Muscle layer of duodenum (tissue), 2 donors: ENCODE measurements at regions not wholly inside any gene's neighbourhood (a gene's known extent, or its start where the extent isn't known, plus 50 kb on each side); places are given as distances from the start of the nearest gene placed in this dataset.

Experiments
- H3K27ac ChIP-seq: one replicate; pipeline ENCODE4 v1.7.0; 2013; ENCODE audit warnings: mild to moderate bottlenecking, low read length
- H3K27me3 ChIP-seq: one replicate; pipeline ENCODE4 v1.7.0; 2013; ENCODE audit warnings: low read depth, mild to moderate bottlenecking, control low read depth, low read length
- H3K36me3 ChIP-seq, 2 donors: one replicate each; pipeline ENCODE4 v1.7.0; 2013; ENCODE audit warnings: low read length in 2 of 2, control low read depth in 1 of 2, mild to moderate bottlenecking in 1 of 2; ENCODE audit not compliant: insufficient read depth in 2 of 2, control insufficient read depth in 1 of 2
- H3K4me1 ChIP-seq, 2 donors: one replicate each; pipeline ENCODE4 v1.7.0; 2013; ENCODE audit warnings: low read length in 2 of 2, mild to moderate bottlenecking in 2 of 2, control low read depth in 1 of 2, moderate library complexity in 1 of 2; ENCODE audit not compliant: insufficient read depth in 2 of 2, control insufficient read depth in 1 of 2
- H3K4me3 ChIP-seq, 2 donors: one replicate each; pipeline ENCODE4 v1.7.0; 2013; ENCODE audit warnings: low read length in 2 of 2, low read depth in 1 of 2, mild to moderate bottlenecking in 1 of 2
- H3K9me3 ChIP-seq, 2 donors: one replicate each; pipeline ENCODE4 v1.7.0; 2013; ENCODE audit warnings: low read length in 2 of 2, control low read depth in 1 of 2, mild to moderate bottlenecking in 1 of 2; ENCODE audit not compliant: control insufficient read depth in 1 of 2
- donor health status: healthy.

DNA sequence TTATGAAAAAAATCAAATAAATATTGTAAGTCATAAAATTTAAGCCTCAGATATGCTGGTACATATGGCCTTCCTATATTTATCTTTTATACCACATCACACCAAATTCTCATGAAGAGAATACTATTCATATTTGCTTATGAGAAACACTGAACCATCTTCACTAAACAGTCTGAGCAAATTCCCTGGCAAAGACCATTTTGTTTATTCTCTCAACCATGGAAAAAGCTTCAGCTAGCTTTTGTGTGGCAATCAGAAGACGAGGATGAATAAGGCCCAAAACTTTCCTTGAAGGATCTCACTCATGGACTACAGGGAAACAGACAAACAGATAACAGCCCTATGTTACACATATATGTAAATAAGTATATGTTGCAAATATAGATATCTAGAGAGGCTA is 252.1 kb downstream of the TMX3 start:
- Histone ChIP-seq H3K27ac (no peak overlapping the region), H3K4me3 (no peak overlapping the region), H3K36me3 (no peaks in the 10 kb centered on the region), H3K4me1 (no peaks in the 10 kb centered on the region), H3K9me3 (no peaks in the 10 kb centered on the region), H3K27me3 (no peaks in the 10 kb centered on the region)

DNA sequence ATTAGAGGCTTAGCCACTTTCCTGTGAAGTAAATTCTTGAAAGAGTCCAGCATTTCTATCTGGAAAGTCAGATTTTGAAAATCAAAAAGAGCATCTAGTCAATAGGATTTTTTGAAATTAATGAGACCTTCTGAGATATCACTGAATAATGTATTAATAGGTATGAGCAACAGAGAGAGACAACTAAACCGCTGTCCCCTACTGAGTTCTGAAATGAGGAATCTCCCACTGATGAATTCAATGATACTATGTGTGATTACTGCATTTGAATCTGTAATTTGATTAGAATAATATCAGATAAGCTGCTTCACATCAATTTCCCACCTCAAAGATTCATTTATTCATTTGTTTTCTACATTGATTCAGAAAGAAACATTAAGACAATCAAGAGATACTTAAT is 252.8 kb downstream of the TMX3 start:
- H3K36me3 ChIP-seq: no peaks in the 10 kb centered on the region
- no peaks in the 10 kb centered on the region for H3K9me3 ChIP-seq
- H3K4me3 ChIP-seq: no peak overlapping the region
- no peaks in the 10 kb centered on the region for H3K27me3 ChIP-seq
- H3K4me1 ChIP-seq: no peaks in the 10 kb centered on the region
- no peak overlapping the region for H3K27ac ChIP-seq

DNA sequence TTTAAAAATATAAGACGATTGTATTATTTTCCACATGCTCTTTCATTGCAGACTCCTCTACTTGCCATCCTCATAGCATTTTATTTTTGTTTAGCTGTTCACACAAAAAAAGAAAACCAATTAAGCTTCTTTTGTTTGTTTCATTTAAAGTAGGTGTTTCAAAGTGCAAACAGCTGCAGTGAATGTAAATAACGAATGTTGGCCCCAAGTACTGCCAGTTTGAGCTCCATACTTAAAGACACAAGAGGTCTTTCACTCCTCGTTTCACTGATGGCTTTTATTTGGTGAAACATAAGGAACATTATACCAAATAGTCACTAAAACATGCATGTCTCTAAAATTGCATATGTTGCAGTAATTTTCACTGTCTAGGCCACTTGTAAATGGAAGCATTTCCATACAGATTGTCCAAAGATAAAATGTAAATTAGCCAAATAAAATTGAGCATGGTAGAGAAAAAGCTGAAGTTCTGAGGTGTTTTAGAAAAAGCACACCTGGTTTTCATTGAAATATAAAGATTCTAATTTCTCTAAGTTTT is 253.4 kb downstream of the TMX3 start:
- no peak overlapping the region for H3K27ac ChIP-seq
- no peak overlapping the region for H3K4me3 ChIP-seq
- H3K9me3 ChIP-seq: no peaks in the 10 kb centered on the region
- H3K27me3 ChIP-seq: no peaks in the 10 kb centered on the region
- no peaks in the 10 kb centered on the region for H3K4me1 ChIP-seq
- H3K36me3 ChIP-seq: no peaks in the 10 kb centered on the region

DNA sequence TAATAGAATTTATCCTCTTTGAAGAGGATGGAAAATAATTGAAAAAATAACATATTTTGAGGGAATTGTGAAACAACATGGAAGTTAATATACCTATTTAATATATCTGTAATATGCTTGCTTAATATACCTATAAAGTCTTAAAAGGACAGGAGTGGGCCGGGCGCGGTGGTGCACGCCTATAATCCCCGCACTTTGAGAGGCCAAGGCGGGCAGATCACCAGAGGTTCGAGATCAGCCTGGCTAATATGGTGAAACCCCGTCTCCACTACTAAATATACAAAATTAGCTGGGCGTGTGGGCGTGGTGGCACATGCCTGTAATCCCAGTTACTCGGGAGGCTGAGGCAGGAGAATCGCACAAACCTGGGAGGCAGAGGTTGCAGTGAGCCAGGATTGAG is 254.9 kb downstream of the TMX3 start:
- no peaks in the 10 kb centered on the region for H3K4me1 ChIP-seq
- H3K36me3 ChIP-seq: no peaks in the 10 kb centered on the region

DNA sequence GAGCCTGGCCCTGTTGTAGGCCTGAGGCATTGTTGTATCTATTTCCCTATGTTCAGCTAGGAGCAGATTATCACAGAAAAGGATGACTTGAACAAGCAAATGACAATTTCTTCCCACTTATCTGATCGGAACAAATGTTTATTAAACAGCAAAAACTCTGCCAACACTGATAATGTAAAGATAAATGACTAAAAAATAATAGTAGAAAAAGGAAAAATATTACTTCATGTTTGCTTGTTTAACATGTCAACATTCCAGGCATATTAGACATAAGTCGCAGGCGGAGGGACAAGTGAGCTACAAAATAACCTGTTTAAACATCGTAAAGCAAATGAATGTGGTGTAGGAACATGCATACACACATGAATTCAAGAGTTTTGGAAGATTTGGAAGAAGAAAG is 257.9 kb downstream of the TMX3 start:
- Histone ChIP-seq H3K4me1 (no peaks in the 10 kb centered on the region), H3K27me3 (no peaks in the 10 kb centered on the region), H3K9me3 (peaks cover 0 to 2% of the 10 kb centered on the region in 2 donors), H3K4me3 (no peak overlapping the region), H3K27ac (no peak overlapping the region), H3K36me3 (no peaks in the 10 kb centered on the region)

More for the DNA sequence above, 254.9 kb downstream of the TMX3 start:
- Histone ChIP-seq H3K4me3 (no peak overlapping the region), H3K27me3 (no peaks in the 10 kb centered on the region), H3K9me3 (no peaks in the 10 kb centered on the region), H3K27ac (no peak overlapping the region)

DNA sequence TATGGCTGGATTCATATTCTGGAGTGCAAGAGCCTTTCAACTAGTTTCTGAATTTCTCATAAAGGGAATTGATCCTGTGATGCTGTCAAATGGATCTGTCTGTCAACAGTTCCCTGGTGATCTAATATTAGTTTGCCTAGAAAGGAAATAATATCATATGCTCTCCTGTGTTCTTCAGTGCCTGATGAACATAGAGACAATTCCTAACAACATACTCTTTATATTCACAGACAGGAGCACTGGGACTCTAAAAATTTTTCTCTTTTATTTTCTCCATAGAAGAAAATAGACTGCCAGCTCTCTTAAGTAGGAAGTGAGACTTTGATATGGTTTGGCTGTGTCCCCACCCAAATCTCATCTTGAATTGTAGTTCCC is 259.7 kb downstream of the TMX3 start:
- no peaks in the 10 kb centered on the region for H3K36me3 ChIP-seq
- H3K27me3 ChIP-seq: no peaks in the 10 kb centered on the region
- no peak overlapping the region for H3K4me3 ChIP-seq
- no peaks in the 10 kb centered on the region for H3K4me1 ChIP-seq
- peaks cover 0 to 2% of the 10 kb centered on the region in 2 donors for H3K9me3 ChIP-seq
- H3K27ac ChIP-seq: no peak overlapping the region

DNA sequence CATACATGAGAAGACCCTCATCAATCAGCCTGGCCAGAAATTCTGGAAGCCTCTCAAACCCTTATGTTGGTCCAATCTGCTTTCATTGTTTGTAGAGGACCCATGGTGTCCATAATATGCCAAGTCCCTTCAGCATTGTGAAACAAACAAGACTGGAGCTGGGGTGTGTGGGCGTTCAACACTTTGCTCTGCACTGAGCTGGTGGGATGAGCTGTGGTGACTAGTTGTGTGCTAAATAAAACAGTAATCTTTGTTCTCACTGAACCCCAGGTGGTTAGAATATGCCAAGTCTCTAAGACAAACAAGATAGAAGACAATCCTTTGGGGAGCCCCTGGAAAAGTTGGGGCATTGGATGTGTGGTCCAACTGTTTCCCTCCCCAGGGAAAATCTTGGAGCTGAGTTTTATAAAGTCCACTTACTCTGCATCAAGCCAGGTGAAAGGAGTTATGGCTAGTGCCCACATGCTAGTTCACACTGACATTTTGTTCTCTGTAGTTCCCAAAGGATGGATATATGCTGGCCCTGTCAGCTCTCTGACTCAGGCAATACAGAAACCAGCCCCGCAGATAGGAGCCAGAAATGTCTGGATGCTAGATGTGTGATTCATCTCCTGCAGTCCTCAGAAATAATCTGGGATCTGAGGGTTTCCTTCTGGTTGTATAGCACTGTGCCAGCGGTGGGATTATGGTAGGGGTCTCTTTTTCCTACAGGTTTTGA is 260.2 kb downstream of the TMX3 start:
- Histone ChIP-seq H3K4me3 (no peak overlapping the region), H3K4me1 (no peaks in the 10 kb centered on the region), H3K36me3 (no peaks in the 10 kb centered on the region), H3K9me3 (peaks cover 0 to 2% of the 10 kb centered on the region in 2 donors), H3K27ac (no peak overlapping the region), H3K27me3 (no peaks in the 10 kb centered on the region)

DNA sequence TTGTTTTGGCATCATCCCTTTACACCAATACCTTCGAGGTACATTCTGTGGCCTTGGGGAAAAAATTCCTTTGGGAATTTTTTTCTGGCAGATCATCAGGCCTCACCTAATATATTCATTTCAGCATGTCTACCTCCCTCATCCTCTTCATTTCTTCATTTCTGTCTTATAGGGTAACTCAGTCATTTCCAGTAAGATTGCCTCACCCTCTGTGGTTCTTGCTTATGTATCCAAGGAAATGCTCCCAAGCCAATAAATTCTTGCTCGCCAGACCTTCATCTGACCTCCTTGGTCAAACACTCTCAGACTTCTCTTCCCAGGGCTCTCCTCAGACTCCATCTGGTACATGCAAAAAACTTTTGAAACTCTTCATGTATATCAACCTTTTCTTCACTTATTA is 265.6 kb downstream of the TMX3 start:
- Histone ChIP-seq H3K36me3 (no peaks in the 10 kb centered on the region), H3K4me3 (no peak overlapping the region), H3K27ac (no peak overlapping the region), H3K4me1 (no peaks in the 10 kb centered on the region), H3K27me3 (no peaks in the 10 kb centered on the region), H3K9me3 (peaks cover 0 to under 1% of the 10 kb centered on the region in 2 donors)

DNA sequence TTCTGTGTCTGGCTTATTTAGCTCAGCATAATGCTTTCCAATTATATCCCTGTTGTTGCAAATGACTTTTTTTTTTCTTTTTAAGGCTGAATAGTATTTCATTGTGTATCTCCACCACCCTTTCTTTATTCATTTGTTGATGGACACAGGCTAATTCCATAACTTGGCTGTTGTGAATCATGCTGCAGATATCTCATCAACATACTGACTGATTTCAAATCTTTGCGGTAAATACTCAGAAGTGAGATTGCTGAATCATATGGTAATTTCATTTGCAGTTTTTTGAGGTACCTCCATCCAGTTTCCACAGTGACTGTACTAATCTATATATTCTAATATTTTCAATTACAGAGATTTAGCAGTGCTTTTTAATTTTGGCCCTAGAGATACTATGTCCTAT is 266.2 kb downstream of the TMX3 start:
- Histone ChIP-seq H3K27ac (no peak overlapping the region), H3K4me3 (no peak overlapping the region), H3K27me3 (no peaks in the 10 kb centered on the region), H3K4me1 (no peaks in the 10 kb centered on the region), H3K36me3 (no peaks in the 10 kb centered on the region), H3K9me3 (no peaks in the 10 kb centered on the region)

DNA sequence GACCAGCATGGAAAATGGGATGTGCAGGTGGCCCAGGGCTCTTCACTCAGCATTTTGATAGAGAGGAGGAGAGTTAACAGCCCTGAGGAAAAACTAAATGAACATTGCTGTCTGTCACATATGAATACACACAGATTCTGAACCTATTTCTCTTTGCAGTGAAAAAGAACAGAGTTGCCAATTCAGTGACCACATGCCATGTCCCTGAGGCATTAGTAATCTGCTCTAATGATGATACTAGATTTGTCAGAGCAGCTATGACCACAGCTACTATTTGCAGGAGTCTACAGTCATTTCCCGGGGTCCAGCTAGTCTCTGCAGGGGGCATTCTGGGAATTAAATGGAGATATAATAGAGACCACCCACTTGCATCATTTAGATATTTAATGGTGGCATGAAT is 267.6 kb downstream of the TMX3 start:
- Histone ChIP-seq H3K4me1 (no peaks in the 10 kb centered on the region), H3K4me3 (no peak overlapping the region), H3K36me3 (no peaks in the 10 kb centered on the region), H3K9me3 (no peaks in the 10 kb centered on the region), H3K27ac (no peak overlapping the region), H3K27me3 (no peaks in the 10 kb centered on the region)

DNA sequence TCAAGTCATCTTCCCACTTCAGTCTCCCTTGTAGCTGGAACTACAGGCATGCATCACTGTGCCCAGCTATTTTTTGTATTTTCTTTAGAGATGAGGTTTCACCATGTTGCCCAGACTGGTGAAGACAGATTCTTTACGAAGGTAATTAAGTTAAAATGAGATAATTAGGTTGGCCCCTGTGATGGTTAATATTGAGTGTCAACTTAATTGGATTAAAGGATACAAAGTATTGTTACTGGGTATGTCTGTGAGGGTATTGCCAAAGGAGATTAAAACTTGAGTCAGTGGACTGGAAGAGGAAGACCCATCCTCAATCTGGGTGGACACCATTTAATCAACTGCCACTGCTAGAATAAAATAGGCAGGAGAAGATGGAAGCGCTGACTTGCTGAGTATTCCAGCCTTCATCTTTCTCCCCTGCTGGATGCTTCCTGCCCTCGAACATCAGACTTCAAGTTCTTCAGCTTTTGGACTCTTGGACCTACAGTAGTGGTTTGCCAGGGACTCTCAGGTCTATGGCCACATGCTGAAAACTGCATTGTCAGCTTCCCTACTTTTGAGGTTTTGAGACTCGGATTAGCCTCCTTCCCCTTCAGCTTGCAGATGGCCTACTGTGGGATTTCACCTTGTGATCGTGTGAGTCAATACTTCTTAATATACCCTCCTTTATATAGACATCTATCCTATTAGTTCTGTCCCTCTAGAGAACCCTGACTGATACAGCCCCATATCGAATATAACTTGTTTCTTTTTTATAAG is 269.1 kb downstream of the TMX3 start:
- H3K27ac ChIP-seq: no peak overlapping the region
- H3K9me3 ChIP-seq: no peaks in the 10 kb centered on the region

More for the DNA sequence above, 269.1 kb downstream of the TMX3 start:
- Histone ChIP-seq H3K4me1 (no peaks in the 10 kb centered on the region), H3K36me3 (no peaks in the 10 kb centered on the region), H3K4me3 (no peak overlapping the region), H3K27me3 (no peaks in the 10 kb centered on the region)
